HEK293 (cell line): ENCODE measurements at regions not wholly inside any gene's neighbourhood (a gene's known extent, or its start where the extent isn't known, plus 50 kb on each side); places are given as distances from the start of the nearest gene placed in this dataset.

Experiments
- CTCF ChIA-PET: fragments of 350-600 bp; formaldehyde crosslinking; extraction: SDS; loops from one replicate; lab custom pipeline; 2021; ENCODE audit warnings: antibody characterized with exemption; lab: Yijun Ruan, JAX
- POLR2A ChIA-PET: fragments of 300-600 bp; formaldehyde crosslinking; extraction: SDS; loops from one replicate; lab custom pipeline; 2020; ENCODE audit warnings: antibody characterized with exemption, inconsistent platforms; lab: Yijun Ruan, JAX
- H3K27ac ChIP-seq: fragments of 200-500 bp; sonication (Bioruptor generic); 2 replicates; pipeline ENCODE4 v1.5.1; 2014; ENCODE audit warnings: low read depth, low read length, control low read depth, inconsistent platforms; ENCODE audit errors: extremely low read depth
- H3K36me3 ChIP-seq, 2 experiments: fragments of 200-500 bp in 1 of 2; sonication (Bioruptor generic) in 1 of 2; 1 replicate in 1 of 2; 2 replicates in 1 of 2; pipeline ENCODE4 v1.5.1; 2014 to 2017; ENCODE audit warnings: inconsistent platforms in 2 of 2, low read length in 2 of 2; ENCODE audit not compliant: control insufficient read depth in 2 of 2, insufficient read depth in 1 of 2
- H3K4me1 ChIP-seq: fragments of 200-500 bp; sonication (Bioruptor generic); 2 replicates; pipeline ENCODE4 v1.5.1; 2014; ENCODE audit warnings: mild to moderate bottlenecking, low read length, inconsistent platforms; ENCODE audit not compliant: control insufficient read depth, insufficient read depth
- H3K4me3 ChIP-seq: 2 replicates; pipeline ENCODE4 v1.5.1; 2011; ENCODE audit warnings: low read depth, mild to moderate bottlenecking, control low read depth, low read length, moderate library complexity
- H3K9me3 ChIP-seq: fragments of 200-500 bp; sonication (Bioruptor generic); 2 replicates; pipeline ENCODE4 v1.5.1; 2014; ENCODE audit warnings: low read depth, low read length, inconsistent platforms; ENCODE audit not compliant: control insufficient read depth, insufficient read depth
- INSM2 ChIP-seq: fragments of 450-650 bp; formaldehyde crosslinking; IDR thresholded peaks from 2 replicates; pipeline ENCODE4 v1.5.1; 2016; ENCODE audit warnings: missing biosample characterization, missing genetic modification characterization
- ZBTB21 ChIP-seq: fragments of 450-650 bp; formaldehyde crosslinking; IDR thresholded peaks from 2 replicates; pipeline ENCODE4 v1.5.1; 2017; ENCODE audit warnings: missing biosample characterization, missing genetic modification characterization
- ZIC2 ChIP-seq: fragments of 450-650 bp; formaldehyde crosslinking; IDR thresholded peaks from 2 replicates; pipeline ENCODE4 v1.5.1; 2016; ENCODE audit warnings: missing biosample characterization, missing genetic modification characterization
- ZNF140 ChIP-seq: fragments of 450-650 bp; formaldehyde crosslinking; IDR thresholded peaks from 2 replicates; pipeline ENCODE4 v1.5.1; 2016; ENCODE audit warnings: missing biosample characterization, missing genetic modification characterization
- ZNF211 ChIP-seq: fragments of 450-650 bp; formaldehyde crosslinking; IDR thresholded peaks from 2 replicates; pipeline ENCODE4 v1.5.1; 2016; ENCODE audit warnings: low read depth, missing biosample characterization, missing genetic modification characterization
- ZNF266 ChIP-seq: fragments of 450-650 bp; formaldehyde crosslinking; IDR thresholded peaks from 2 replicates; pipeline ENCODE4 v1.5.1; 2016; ENCODE audit warnings: missing biosample characterization, missing genetic modification characterization, low read depth
- ZNF274 ChIP-seq, 2 experiments: fragments of 200-500 bp in 1 of 2; fragments of 450-650 bp in 1 of 2; sonication (Bioruptor generic) in 1 of 2; formaldehyde crosslinking in 1 of 2; IDR thresholded peaks; 2 replicates each; pipeline versions ENCODE4 v1.5.1 to v1.6.1; 2014 to 2016; ENCODE audit warnings: borderline replicate concordance in 1 of 2, inconsistent platforms in 1 of 2, low read length in 1 of 2, missing biosample characterization in 1 of 2, missing genetic modification characterization in 1 of 2
- ZNF366 ChIP-seq: fragments of 450-650 bp; formaldehyde crosslinking; conservative IDR thresholded peaks from 2 replicates; pipeline ENCODE4 v1.5.1; 2016; ENCODE audit warnings: missing biosample characterization, missing genetic modification characterization
- ZNF449 ChIP-seq: fragments of 450-650 bp; formaldehyde crosslinking; IDR thresholded peaks from 2 replicates; pipeline ENCODE4 v1.5.1; 2017; ENCODE audit warnings: missing biosample characterization, mild to moderate bottlenecking, missing genetic modification characterization, moderate library complexity
- ZNF501 ChIP-seq: fragments of 450-650 bp; formaldehyde crosslinking; IDR thresholded peaks from 2 replicates; pipeline ENCODE4 v1.5.1; 2016; ENCODE audit warnings: missing biosample characterization, missing genetic modification characterization
- ZNF518A ChIP-seq: fragments of 450-650 bp; formaldehyde crosslinking; conservative IDR thresholded peaks from 2 replicates; pipeline ENCODE4 v1.5.1; 2016; ENCODE audit warnings: low read depth, missing biosample characterization, missing genetic modification characterization
- ZNF544 ChIP-seq: fragments of 450-650 bp; formaldehyde crosslinking; IDR thresholded peaks from 2 replicates; pipeline ENCODE4 v1.5.0; 2017; ENCODE audit warnings: missing biosample characterization, missing genetic modification characterization
- ZNF654 ChIP-seq: fragments of 450-650 bp; formaldehyde crosslinking; IDR thresholded peaks from 2 replicates; pipeline ENCODE4 v1.5.1; 2016; ENCODE audit warnings: low read depth, missing biosample characterization, missing genetic modification characterization
- ZNF76 ChIP-seq: fragments of 450-650 bp; formaldehyde crosslinking; IDR thresholded peaks from 2 replicates; pipeline ENCODE4; 2016; ENCODE audit warnings: low read depth, missing biosample characterization, missing genetic modification characterization, borderline replicate concordance
- TF ChIP-seq, protein P1 (sequence below): fragments of 450-650 bp; formaldehyde crosslinking; IDR thresholded peaks from 2 replicates; pipeline ENCODE4 v1.5.1; 2016; ENCODE audit warnings: missing biosample characterization, missing genetic modification characterization

GRCh38 chrX:69362354-69362753, 141.8 kb upstream of the NALF2 start:
- no peak overlapping the region for H3K27ac ChIP-seq
- H3K4me3 ChIP-seq: no peak overlapping the region
- H3K4me1 ChIP-seq: no peaks in the 10 kb centered on the region
- CTCF ChIA-PET: interaction anchor here (0.8 to 1.6 kb wide), 2 partner anchors 26 to 140 kb away, joined by 3 read pairs; no protein-coding TSS in a partner anchor
- no peaks in the 10 kb centered on the region for H3K36me3 ChIP-seq
- POLR2A ChIA-PET: no interaction called here
- no peaks in the 10 kb centered on the region for H3K9me3 ChIP-seq
- TF ChIP-seq ZNF654 (tag by site-specific recombination) (no peak), ZNF211 (tag by site-specific recombination) (no peak), ZNF366 (no peak), ZNF266 (tag by site-specific recombination) (no peak), ZNF518A (no peak), ZNF544 (tag by site-specific recombination) (no peak), ZNF501 (tag by site-specific recombination) (no peak), ZIC2 (no peak), ZNF274 (IDR thresholded peaks at IDR 0.05; ENCODE audit: low read length) (no peak), ZNF274 (tag by site-specific recombination; IDR thresholded peaks at IDR 0.05; ENCODE audit: borderline replicate concordance) (no peak), INSM2 (tag by site-specific recombination) (no peak), ZNF76 (tag by site-specific recombination) (no peak), ZNF140 (tag by site-specific recombination) (no peak), ZBTB21 (no peak), ZNF449 (tag by site-specific recombination) (no peak)
- TF ChIP-seq, protein P1, sequence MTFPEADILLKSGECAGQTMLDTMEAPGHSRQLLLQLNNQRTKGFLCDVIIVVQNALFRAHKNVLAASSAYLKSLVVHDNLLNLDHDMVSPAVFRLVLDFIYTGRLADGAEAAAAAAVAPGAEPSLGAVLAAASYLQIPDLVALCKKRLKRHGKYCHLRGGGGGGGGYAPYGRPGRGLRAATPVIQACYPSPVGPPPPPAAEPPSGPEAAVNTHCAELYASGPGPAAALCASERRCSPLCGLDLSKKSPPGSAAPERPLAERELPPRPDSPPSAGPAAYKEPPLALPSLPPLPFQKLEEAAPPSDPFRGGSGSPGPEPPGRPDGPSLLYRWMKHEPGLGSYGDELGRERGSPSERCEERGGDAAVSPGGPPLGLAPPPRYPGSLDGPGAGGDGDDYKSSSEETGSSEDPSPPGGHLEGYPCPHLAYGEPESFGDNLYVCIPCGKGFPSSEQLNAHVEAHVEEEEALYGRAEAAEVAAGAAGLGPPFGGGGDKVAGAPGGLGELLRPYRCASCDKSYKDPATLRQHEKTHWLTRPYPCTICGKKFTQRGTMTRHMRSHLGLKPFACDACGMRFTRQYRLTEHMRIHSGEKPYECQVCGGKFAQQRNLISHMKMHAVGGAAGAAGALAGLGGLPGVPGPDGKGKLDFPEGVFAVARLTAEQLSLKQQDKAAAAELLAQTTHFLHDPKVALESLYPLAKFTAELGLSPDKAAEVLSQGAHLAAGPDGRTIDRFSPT: no peak
